NB4 (cell line): ENCODE measurements at regions not wholly inside any gene's neighbourhood (a gene's known extent, or its start where the extent isn't known, plus 50 kb on each side); places are given as distances from the start of the nearest gene placed in this dataset.

ENCODE experiments used
- MYC ChIP-seq: IDR thresholded peaks from 2 replicates; pipeline ENCODE4 v1.6.1; 2011; ENCODE audit warnings: low read depth, low read length
- POLR2A ChIP-seq: IDR thresholded peaks from 2 replicates; pipeline ENCODE4 v1.6.1; 2011; ENCODE audit warnings: mild to moderate bottlenecking; ENCODE audit not compliant: insufficient read length; ENCODE audit errors: extremely low read depth
- TF ChIP-seq, protein P1 (sequence below): IDR thresholded peaks from one replicate; pipeline ENCODE4 v1.5.1; 2012; ENCODE audit warnings: low read depth, low read length
- TF ChIP-seq, protein P2 (sequence below): IDR thresholded peaks from 2 replicates; pipeline ENCODE4 v1.6.1; 2011; ENCODE audit warnings: low read depth, low read length

DNA sequence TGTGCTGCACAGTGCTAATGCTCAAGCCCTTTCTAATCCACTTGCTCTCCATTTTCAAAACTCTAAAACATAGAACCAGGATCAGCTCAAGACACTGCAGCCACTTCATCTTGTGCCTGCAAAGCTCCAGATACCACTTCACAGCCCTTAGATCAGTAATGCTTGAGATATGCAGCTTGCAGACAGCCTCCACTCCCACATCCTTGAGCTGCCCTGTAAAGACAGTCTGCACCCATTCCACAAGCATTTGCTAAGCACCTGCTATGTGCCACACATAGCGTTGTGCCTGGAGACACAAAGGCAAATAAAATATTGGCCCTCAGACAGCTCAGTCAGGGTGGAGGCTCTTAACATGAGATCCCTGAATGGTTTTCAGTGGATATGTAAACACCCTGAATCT is 192.5 kb upstream of the SNX19 start:
- TF ChIP-seq, protein P1, sequence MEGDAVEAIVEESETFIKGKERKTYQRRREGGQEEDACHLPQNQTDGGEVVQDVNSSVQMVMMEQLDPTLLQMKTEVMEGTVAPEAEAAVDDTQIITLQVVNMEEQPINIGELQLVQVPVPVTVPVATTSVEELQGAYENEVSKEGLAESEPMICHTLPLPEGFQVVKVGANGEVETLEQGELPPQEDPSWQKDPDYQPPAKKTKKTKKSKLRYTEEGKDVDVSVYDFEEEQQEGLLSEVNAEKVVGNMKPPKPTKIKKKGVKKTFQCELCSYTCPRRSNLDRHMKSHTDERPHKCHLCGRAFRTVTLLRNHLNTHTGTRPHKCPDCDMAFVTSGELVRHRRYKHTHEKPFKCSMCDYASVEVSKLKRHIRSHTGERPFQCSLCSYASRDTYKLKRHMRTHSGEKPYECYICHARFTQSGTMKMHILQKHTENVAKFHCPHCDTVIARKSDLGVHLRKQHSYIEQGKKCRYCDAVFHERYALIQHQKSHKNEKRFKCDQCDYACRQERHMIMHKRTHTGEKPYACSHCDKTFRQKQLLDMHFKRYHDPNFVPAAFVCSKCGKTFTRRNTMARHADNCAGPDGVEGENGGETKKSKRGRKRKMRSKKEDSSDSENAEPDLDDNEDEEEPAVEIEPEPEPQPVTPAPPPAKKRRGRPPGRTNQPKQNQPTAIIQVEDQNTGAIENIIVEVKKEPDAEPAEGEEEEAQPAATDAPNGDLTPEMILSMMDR, result no peak
- TF ChIP-seq, protein P2, sequence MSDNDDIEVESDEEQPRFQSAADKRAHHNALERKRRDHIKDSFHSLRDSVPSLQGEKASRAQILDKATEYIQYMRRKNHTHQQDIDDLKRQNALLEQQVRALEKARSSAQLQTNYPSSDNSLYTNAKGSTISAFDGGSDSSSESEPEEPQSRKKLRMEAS, result no peak
- TF ChIP-seq POLR2A, result no peak
- TF ChIP-seq MYC, result no peak
